GM21360 (cell line): ENCODE measurements at regions not wholly inside any gene's neighbourhood (a gene's known extent, or its start where the extent isn't known, plus 50 kb on each side); places are given as distances from the start of the nearest gene placed in this dataset.

Experiments used
- ATAC-seq: cut with Tn5 transposase; IDR thresholded peaks from one replicate; pipeline ENCODE4 v1.9.1; 2021; ENCODE audit warnings: mild to moderate bottlenecking, moderate library complexity; ENCODE audit not compliant: unreplicated experiment

DNA sequence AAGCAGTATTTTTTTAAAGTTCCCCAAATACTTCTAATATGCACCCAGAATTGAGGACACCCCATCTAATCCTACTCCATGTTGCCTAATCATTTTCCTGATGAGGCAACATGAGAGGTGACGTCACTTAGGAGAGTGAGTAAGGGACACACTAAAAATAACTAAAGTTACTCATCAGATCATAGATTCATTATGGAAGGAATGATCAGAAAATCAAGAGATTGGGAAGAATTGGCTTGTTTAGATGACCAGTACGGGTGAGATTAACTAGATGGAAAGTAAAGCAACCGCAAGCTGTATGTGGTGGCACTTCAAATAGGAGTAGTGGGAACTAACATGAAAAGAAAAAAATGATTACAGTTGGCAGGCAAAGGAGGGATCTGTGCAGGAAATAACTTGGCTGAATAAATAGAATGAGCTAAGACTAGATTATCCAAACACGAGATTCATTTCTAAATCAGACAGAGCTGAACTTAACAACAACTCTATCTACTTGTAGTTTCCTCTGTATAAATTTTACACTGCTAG is 61.4 kb upstream of the CXADR start:
- no peak for ATAC-seq

DNA sequence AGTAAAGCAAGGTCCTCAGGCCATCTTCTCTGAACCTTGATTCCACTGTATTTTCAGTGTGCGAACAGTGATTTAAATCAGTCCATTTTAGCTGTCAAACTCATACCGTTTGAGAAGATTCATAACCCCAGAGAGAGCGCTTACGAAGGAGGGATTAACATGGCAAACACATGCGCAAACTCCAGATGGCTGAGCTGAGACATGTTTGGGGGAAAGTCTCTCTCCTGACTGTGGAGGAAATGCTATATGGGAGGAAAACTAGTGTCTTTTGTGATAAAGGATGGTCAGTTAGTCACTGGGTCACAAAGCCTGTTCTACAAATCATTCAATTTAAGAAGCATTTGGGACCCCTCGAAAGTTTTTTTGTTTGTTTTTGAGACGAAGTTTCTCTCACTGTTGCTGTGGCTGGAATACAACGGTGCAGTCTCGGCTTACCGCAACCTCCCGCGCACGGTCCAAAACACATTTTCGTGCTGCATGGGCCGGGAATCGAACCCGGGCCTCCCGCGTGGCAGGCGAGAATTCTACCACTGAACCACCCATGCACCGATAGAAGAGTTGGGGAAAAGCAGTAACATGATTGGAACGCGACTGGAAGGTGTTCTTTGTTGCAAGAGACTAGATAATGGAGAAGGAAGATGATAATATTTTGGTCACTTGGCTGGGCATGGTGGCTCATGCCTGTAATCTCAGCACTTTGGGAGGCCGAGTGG is 58.4 kb upstream of the CXADR start:
- peak; percentile 92 for ATAC-seq

DNA sequence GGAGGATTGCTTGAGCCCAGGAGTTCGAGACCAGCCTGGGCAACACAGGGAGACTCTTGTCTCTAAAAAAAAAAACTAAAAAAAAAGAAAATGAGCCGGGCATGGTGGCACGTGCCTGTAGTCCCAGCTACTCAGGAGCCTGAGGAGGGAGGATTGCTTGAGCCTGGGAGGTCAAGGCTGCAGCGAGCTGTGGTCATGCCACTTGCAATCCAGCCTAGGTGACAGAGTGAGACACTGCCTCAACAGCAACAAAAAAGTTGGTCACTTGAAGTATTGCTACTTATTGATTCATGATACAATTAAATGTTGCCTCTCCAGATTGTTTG is 57.9 kb upstream of the CXADR start:
- no peak for ATAC-seq

DNA sequence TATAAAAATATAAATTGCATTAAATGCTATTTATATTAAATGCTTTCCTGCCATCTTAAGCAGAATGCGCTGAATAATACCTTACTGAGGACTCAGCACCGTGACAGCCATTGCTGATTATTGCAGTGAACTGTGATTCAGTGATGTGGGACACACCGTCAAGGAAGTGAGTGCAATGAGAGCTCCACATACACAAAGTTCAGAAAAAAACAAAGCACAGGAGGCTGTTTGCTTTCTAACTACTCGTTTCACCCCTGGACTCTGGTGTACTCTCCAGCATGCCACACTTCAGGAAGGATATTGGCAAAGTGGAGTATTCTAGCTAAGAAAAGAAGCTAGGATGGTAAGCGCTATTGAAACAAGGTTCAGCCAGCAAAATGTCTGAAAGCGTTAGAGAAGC is 57.4 kb upstream of the CXADR start:
- ATAC-seq, result no peak

DNA sequence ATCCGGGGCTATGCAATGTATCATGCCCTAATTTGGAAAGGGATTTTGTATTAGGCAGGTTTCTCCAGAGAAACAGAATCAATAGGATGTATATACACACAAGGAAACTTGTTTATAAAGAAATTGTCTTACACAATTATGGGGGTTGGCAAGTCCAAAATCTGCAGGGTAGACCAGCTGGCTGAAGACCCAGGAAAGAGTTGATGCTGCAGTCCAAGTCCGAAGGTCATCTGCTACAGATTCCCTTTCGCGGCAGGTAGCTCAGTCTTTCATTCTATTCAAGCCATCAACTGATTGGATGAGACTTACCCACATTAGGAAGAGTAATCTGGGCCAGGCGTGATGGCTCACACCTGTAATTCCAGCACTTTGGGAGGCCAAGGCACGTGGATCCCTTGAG is 54.6 kb upstream of the CXADR start:
- ATAC-seq, result no peak

DNA sequence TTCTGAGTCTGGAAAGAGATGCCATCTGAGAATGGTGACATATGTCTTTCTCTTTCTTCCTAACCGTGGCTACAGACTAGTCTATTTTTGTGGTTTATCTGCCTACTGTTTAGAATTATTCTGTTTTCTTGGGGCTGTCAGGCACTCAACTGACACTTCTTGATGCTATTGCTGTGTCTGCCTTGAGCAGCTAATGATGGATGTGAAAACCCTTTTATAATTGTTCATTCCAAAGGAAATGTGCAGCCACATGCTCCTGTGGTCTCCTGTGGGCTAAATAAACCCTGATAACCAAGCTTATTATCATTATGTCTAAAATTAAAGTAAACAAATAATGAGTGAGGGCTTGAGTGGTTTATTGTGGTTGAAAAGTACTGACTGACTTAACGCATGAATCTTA is 52.7 kb upstream of the CXADR start:
- ATAC-seq, result no peak

DNA sequence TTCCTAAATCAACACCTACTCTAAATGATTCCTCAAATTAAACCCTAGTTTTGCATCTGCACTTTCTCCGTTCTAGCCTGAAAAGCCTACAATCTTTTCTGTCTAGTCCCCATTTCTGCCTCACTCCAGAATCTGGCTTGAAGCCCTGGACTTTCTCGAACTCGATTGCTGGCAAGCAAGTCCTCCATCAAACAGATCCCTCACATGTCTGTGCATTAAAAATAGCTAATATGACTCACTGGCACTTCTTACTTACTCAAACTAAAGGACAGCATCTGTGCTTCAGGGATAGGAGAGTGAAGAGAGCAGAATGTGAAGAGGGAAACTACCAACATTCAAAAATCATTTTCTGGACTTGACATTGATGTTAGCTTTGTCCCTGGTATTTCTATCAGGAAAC is 51.8 kb upstream of the CXADR start:
- ATAC-seq, result no peak

DNA sequence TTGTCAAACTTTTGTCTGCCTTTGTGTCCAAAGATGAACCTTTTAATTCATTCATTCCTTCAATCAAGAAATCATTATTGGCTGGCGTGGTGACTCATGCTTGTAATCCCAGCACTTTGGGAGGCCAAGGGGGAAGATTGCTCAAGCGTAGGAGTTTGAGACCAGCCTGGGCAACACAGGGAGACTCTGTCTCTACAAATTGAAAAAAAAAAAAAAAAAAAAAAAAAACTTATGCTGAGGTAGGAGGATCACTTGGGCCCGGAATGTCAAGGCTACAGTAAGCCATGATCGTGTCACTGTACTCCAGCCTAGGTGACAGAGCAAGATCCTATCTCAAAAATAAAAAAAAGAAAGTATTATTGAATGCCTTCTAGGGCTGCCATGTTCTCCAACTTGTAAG is 51.3 kb upstream of the CXADR start:
- no peak for ATAC-seq

DNA sequence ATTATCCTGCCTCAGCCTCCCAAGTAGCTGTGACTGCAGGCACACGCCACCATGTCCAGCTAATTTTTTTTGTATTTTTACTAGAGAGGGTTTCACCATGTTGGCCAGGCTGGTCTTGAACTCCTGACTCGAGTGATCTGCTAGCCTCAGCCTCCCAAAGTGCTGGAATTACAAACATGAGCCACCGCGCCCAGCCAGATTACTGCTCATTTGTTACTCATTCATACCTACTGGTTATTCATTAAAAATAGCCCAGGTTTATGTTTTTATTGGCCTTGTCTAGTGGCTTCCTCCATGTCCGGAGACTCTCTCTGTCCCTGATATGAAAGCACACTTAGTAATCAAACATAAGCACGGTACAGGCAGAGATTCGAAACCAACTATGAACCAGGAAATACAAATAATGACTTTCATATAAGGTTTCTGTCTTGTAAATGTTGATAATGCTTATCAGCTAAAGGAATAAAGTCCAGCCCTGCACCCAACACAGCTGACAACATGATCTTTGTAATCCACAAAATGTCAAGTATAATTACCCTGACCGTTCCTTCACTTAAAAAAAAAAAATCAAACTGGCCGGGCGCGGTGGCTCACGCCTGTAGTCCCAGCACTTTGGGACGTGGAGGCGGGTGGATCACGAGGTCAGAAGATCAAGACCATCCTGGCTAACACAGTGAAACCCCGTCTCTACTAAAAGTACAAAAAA is 50.4 kb upstream of the CXADR start:
- ATAC-seq, result no peak
